ENCODE measurements at regions not wholly inside any gene's neighbourhood (a gene's known extent, or its start where the extent isn't known, plus 50 kb on each side); places are given as distances from the start of the nearest gene placed in this dataset.

DNA sequence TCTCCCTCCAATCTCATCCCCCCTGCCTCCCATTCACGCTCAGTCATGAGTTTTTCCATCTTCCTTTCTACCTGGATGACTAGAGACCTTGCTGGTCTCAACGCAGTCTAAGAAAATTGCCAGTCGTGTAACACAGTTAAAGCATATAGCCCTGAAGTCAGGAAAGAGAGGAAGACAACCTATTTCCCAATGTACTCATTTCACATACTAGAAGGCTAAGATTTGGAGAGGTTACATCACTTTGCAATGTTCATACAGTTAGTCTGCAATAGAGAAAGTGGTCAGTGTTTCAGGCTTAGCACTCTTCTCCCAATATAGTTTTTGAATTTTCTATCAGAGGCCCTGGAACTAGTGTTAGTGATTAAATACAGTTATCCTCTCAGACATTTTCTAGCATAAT is 278.6 kb downstream of the EDEM1 start:
- WGBS, 2 donors = 82 to 85% methylated on average over 3 of the region's 3 CpGs
- TF ChIP-seq, protein P1, sequence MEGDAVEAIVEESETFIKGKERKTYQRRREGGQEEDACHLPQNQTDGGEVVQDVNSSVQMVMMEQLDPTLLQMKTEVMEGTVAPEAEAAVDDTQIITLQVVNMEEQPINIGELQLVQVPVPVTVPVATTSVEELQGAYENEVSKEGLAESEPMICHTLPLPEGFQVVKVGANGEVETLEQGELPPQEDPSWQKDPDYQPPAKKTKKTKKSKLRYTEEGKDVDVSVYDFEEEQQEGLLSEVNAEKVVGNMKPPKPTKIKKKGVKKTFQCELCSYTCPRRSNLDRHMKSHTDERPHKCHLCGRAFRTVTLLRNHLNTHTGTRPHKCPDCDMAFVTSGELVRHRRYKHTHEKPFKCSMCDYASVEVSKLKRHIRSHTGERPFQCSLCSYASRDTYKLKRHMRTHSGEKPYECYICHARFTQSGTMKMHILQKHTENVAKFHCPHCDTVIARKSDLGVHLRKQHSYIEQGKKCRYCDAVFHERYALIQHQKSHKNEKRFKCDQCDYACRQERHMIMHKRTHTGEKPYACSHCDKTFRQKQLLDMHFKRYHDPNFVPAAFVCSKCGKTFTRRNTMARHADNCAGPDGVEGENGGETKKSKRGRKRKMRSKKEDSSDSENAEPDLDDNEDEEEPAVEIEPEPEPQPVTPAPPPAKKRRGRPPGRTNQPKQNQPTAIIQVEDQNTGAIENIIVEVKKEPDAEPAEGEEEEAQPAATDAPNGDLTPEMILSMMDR (IDR thresholded peaks at IDR 0.05) = no peak
- TF ChIP-seq POLR2A (IDR thresholded peaks at IDR 0.05) = no peak
- intact Hi-C loops (cut with DNase I; ENCODE audit: low total_unique reads) = no loop called here
- H3K4me3 ChIP-seq (ENCODE audit: low read depth, poor library complexity, severe bottlenecking) = no peak overlapping the region
- DNase-seq (ENCODE audit: low spot score in 2 of 2) = no peak

DNA sequence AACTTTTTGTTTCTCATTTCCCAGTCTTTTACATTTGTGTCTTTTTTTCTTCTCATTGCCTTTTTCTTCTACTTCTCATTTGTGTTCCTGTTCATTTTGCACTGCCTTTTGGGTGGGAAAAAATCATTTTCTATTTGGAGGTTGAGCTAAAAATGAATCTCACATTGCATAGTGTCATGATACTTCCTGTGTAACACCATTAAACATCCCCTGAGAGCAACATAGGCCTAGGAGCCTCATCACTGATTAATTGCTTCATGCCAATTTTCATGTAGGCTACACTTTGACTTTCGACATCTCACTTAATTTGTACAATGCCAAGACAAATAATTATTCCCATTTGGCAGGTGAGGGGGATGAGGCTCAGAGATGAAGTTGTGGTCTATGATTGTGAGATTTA is 279.2 kb downstream of the EDEM1 start:
- intact Hi-C loops (cut with DNase I; ENCODE audit: low total_unique reads) = no loop called here
- no peak overlapping the region for H3K4me3 ChIP-seq (ENCODE audit: low read depth, poor library complexity, severe bottlenecking)
- WGBS, 2 donors = 84 to 91% methylated on average over 1 of the region's 1 CpG
- DNase-seq (ENCODE audit: low spot score in 2 of 2) = no peak
- no peak for TF ChIP-seq POLR2A (IDR thresholded peaks at IDR 0.05)
- TF ChIP-seq, protein P1 (IDR thresholded peaks at IDR 0.05) = no peak

DNA sequence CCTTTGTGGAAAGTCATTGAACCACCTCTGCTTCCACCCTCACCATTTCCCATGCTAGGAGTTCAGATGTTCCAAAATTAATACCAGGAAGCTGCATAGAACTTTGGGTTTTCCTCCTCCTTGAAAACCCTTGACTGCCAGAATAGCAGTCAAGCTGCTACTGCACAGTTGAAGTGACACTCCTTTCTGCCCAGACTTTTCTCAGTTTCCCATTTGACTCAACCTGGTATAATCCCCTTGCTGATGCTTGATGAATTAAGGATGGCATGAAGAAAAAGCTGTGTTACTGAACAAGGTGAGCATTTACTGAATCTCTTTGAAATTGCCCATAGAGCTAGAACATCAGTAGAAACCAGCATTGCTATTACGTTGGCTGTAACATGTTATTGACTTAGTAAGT is 286.0 kb downstream of the EDEM1 start:
- no peak overlapping the region for H3K4me3 ChIP-seq (ENCODE audit: low read depth, poor library complexity, severe bottlenecking)
- no peak for DNase-seq (ENCODE audit: low spot score in 2 of 2)
- 79 to 90% methylated on average over 1 of the region's 1 CpG for WGBS, 2 donors
- intact Hi-C loops (cut with DNase I; ENCODE audit: low total_unique reads) = no loop called here
- TF ChIP-seq POLR2A (IDR thresholded peaks at IDR 0.05) = no peak
- TF ChIP-seq, protein P1 (IDR thresholded peaks at IDR 0.05) = no peak

DNA sequence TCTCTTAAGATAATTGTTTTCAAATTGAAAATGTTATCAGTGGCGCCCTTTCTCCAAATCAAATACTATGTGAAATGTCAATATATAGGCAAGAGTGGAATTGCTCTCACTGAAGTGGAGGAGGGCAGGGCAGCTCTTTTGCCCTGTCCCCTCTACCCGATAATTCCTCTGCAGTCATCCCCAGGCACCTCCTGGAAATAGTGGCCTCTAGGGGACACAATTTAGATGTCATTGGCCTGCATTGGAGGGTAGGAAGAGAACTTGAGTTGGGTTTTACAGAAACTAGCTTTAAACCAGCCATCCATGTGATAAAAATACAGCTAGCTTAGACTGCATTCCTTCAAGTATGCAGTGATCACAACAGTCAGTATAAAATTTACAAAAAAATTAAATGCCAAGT is 288.9 kb downstream of the EDEM1 start:
- H3K4me3 ChIP-seq (ENCODE audit: low read depth, poor library complexity, severe bottlenecking) = no peak overlapping the region
- intact Hi-C loops (cut with DNase I; ENCODE audit: low total_unique reads) = no loop called here
- TF ChIP-seq, protein P1 (IDR thresholded peaks at IDR 0.05) = no peak
- no peak for TF ChIP-seq POLR2A (IDR thresholded peaks at IDR 0.05)
- no peak for DNase-seq (ENCODE audit: low spot score in 2 of 2)
- WGBS, 2 donors = 80 to 83% methylated on average over 2 of the region's 2 CpGs

DNA sequence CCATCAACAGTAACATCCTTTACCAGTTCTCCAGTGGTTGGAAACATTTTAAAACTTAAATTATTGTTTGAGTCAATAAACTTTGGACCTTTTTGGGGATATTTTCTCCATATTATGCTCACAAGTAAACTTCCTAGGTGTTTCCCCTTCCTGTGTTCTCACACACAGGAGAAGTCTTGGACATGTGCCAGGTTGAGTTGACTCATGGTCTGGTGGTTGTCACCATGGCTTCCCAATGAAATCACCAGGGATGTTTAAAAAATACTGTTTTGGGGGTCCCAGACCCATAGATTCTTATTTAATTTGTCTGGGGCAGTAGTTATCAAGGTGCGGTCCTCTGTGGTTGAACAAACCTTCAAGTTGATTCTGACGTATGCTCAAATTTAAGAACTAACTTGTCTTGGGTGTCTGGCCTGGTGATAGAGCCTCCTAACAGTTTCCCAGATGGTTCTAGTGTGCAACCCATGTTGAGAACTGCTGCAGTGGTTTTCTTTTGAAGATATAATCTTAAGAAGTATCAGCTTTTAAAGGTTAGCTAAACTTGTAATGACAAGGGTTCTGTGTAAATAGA is 291.8 kb downstream of the EDEM1 start:
- TF ChIP-seq, protein P1 (IDR thresholded peaks at IDR 0.05) = no peak
- TF ChIP-seq POLR2A (IDR thresholded peaks at IDR 0.05) = no peak
- intact Hi-C loops (cut with DNase I; ENCODE audit: low total_unique reads) = no loop called here
- 84 to 92% methylated on average over 2 of the region's 2 CpGs for WGBS, 2 donors
- no peak overlapping the region for H3K4me3 ChIP-seq (ENCODE audit: low read depth, poor library complexity, severe bottlenecking)
- DNase-seq (ENCODE audit: low spot score in 2 of 2) = no peak

DNA sequence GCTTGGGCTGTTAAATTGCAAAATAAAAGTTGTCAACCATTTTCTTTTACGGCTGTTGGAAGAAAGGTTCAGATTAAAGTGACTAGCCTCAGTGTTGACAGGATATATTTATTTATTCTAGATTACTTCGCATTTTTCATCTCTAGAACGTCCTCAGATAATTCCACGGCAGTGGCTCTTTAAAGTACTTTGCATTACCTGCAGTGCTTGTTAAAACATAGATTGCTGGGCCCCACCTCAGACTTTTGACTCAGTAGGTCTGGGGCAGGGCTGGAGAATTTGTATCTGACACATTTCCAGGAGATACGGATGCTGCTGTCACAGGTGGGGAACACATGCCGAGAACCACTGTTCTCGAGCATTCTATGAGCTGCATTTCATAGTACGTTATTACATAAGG is 292.7 kb downstream of the EDEM1 start:
- no peak overlapping the region for H3K4me3 ChIP-seq (ENCODE audit: low read depth, poor library complexity, severe bottlenecking)
- intact Hi-C loops (cut with DNase I; ENCODE audit: low total_unique reads) = no loop called here
- DNase-seq (ENCODE audit: low spot score in 2 of 2) = no peak
- no peak for TF ChIP-seq POLR2A (IDR thresholded peaks at IDR 0.05)
- TF ChIP-seq, protein P1 (IDR thresholded peaks at IDR 0.05) = no peak
- 66 to 72% methylated on average over 8 of the region's 8 CpGs for WGBS, 2 donors
